Fibroblast of lung (primary cell): ENCODE measurements at regions not wholly inside any gene's neighbourhood (a gene's known extent, or its start where the extent isn't known, plus 50 kb on each side); places are given as distances from the start of the nearest gene placed in this dataset.

Source experiments
- DNase-seq, 2 donors: peaks; one replicate each; pipeline versions ENCODE4 v3.0.0 to v3.0.0-alpha.2; 2010; ENCODE audit warnings: low read depth in 2 of 2
- H2AFZ ChIP-seq: 2 replicates; pipeline ENCODE4 v1.5.1; 2012; ENCODE audit warnings: low read length, control low read depth, inconsistent platforms
- H3K27ac ChIP-seq: 2 replicates; pipeline ENCODE4 v1.5.1; 2011; ENCODE audit warnings: low read length, control low read depth; ENCODE audit not compliant: insufficient read depth
- H3K27me3 ChIP-seq: 2 replicates; pipeline ENCODE4 v1.5.1; 2011; ENCODE audit warnings: mild to moderate bottlenecking, low read length; ENCODE audit not compliant: control insufficient read depth, insufficient read depth
- H3K36me3 ChIP-seq: 2 replicates; pipeline ENCODE4 v1.5.1; 2011; ENCODE audit warnings: low read length; ENCODE audit not compliant: control insufficient read depth, insufficient read depth
- H3K4me1 ChIP-seq: 2 replicates; pipeline ENCODE4 v1.5.1; 2011; ENCODE audit warnings: low read length; ENCODE audit not compliant: control insufficient read depth, insufficient read depth; ENCODE audit errors: extremely low read depth
- H3K4me2 ChIP-seq: 2 replicates; pipeline ENCODE4 v1.5.1; 2011; ENCODE audit warnings: low read length, control low read depth; ENCODE audit not compliant: insufficient read depth; ENCODE audit errors: extremely low read depth
- H3K4me3 ChIP-seq, 4 experiments: fragments of 200-600 bp in 1 of 4; sonication (generic) in 1 of 4; replicated peaks in 1 of 4; 2 replicates each; pipeline ENCODE4 v1.5.1; 2011 to 2016; ENCODE audit warnings: low read length in 4 of 4, low read depth in 3 of 4, mild to moderate bottlenecking in 3 of 4, control low read depth in 2 of 4, inconsistent platforms in 1 of 4, mixed read lengths in 1 of 4; ENCODE audit not compliant: insufficient read depth in 1 of 4; ENCODE audit errors: control extremely low read depth in 1 of 4
- H3K79me2 ChIP-seq: 2 replicates; pipeline ENCODE4 v1.5.1; 2012; ENCODE audit warnings: mild to moderate bottlenecking, low read length, inconsistent platforms; ENCODE audit not compliant: control insufficient read depth, insufficient read depth
- H3K9ac ChIP-seq: 2 replicates; pipeline ENCODE4 v1.5.1; 2011; ENCODE audit warnings: mild to moderate bottlenecking, low read length, control low read depth; ENCODE audit not compliant: insufficient read depth
- H3K9me3 ChIP-seq: 2 replicates; pipeline ENCODE4 v1.5.1; 2012; ENCODE audit warnings: low read depth, low read length; ENCODE audit not compliant: control insufficient read depth, insufficient read depth
- H4K20me1 ChIP-seq: 2 replicates; pipeline ENCODE4 v1.5.1; 2011; ENCODE audit warnings: low read length; ENCODE audit not compliant: control insufficient read depth, insufficient read depth; ENCODE audit errors: extremely low read depth
- EZH2 ChIP-seq: IDR thresholded peaks from 2 replicates; pipeline ENCODE4 v1.5.1; 2012; ENCODE audit warnings: low read length, control low read depth, mild to moderate bottlenecking; ENCODE audit errors: missing control alignments
- TF ChIP-seq, protein P1 (sequence below), 2 donors: IDR thresholded peaks in 1 of 2; conservative IDR thresholded peaks in 1 of 2; 1 replicate in 1 of 2; 2 replicates in 1 of 2; pipeline ENCODE4 v1.5.1; 2011 to 2012; ENCODE audit warnings: low read length in 2 of 2, control low read depth in 1 of 2, inconsistent platforms in 1 of 2, low read depth in 1 of 2, mild to moderate bottlenecking in 1 of 2

DNA sequence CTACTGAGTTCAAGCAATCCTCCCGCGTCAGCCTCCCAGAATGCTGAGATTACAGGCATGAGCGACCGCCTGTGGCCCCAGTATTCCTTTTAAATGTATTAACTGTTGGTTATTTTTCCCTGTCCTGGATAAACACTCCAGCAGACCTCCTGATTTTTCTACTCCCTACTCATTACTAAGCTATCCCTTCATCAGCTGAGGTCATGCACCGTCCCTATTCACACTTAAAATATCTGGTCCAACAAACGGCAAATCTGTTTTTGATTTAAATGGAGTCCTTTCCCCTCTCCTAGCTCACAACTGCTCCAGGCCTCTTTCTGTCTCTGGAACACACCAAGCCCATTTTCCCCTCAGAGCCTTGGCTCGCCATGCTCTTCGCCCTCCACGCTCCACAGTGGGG is 1003.3 kb upstream of the TMEM132C start:
- TF ChIP-seq, protein P1, sequence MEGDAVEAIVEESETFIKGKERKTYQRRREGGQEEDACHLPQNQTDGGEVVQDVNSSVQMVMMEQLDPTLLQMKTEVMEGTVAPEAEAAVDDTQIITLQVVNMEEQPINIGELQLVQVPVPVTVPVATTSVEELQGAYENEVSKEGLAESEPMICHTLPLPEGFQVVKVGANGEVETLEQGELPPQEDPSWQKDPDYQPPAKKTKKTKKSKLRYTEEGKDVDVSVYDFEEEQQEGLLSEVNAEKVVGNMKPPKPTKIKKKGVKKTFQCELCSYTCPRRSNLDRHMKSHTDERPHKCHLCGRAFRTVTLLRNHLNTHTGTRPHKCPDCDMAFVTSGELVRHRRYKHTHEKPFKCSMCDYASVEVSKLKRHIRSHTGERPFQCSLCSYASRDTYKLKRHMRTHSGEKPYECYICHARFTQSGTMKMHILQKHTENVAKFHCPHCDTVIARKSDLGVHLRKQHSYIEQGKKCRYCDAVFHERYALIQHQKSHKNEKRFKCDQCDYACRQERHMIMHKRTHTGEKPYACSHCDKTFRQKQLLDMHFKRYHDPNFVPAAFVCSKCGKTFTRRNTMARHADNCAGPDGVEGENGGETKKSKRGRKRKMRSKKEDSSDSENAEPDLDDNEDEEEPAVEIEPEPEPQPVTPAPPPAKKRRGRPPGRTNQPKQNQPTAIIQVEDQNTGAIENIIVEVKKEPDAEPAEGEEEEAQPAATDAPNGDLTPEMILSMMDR (conservative IDR thresholded peaks at IDR 0.05 in 1 of 2, IDR thresholded peaks at IDR 0.05 in 1 of 2; ENCODE audit: low read depth in 1 of 2, low read length in 2 of 2): no peak
- TF ChIP-seq EZH2: no peak
- H2AFZ ChIP-seq: no peak overlapping the region
- H3K4me1 ChIP-seq: no peaks in the 10 kb centered on the region
- no peak overlapping the region for H3K9ac ChIP-seq
- H3K27ac ChIP-seq: no peak overlapping the region
- H3K4me2 ChIP-seq: no peak overlapping the region
- no peaks in the 10 kb centered on the region for H3K27me3 ChIP-seq
- H4K20me1 ChIP-seq: no peaks in the 10 kb centered on the region
- no peaks in the 10 kb centered on the region for H3K36me3 ChIP-seq
- no peaks in the 10 kb centered on the region for H3K79me2 ChIP-seq
- no peak overlapping the region for H3K4me3 ChIP-seq
- peak in 1 of 2 donors; percentile 29 for DNase-seq
- H3K9me3 ChIP-seq: no peaks in the 10 kb centered on the region

DNA sequence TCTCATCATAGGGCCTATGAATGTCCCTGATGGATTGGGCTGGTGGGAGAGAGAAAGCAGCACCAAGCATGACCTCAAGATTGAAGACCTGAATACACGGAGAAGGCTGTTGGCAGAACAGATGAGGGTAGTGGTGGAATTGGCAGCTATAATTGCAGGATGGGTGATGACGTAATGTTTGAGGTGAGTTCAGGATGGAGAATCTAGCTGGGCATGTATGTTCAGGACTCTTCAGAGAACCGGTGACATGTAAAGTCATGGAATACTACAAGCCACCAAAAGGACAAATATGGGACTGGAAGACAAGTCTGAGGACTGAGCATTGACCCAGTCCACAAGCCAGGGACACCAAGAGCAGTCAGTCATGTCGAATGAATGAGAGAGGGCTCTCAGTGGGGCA is 999.8 kb upstream of the TMEM132C start:
- Histone ChIP-seq H3K27me3 (no peaks in the 10 kb centered on the region), H3K79me2 (no peaks in the 10 kb centered on the region), H3K27ac (no peak overlapping the region), H3K4me1 (no peaks in the 10 kb centered on the region), H3K36me3 (no peaks in the 10 kb centered on the region), H4K20me1 (no peaks in the 10 kb centered on the region), H3K4me2 (no peak overlapping the region), H2AFZ (no peak overlapping the region), H3K9ac (no peak overlapping the region), H3K4me3 (no peak overlapping the region), H3K9me3 (no peaks in the 10 kb centered on the region)
- no peak for TF ChIP-seq EZH2
- TF ChIP-seq, protein P1 (conservative IDR thresholded peaks at IDR 0.05 in 1 of 2, IDR thresholded peaks at IDR 0.05 in 1 of 2; ENCODE audit: low read depth in 1 of 2, low read length in 2 of 2): no peak
- no peak for DNase-seq

DNA sequence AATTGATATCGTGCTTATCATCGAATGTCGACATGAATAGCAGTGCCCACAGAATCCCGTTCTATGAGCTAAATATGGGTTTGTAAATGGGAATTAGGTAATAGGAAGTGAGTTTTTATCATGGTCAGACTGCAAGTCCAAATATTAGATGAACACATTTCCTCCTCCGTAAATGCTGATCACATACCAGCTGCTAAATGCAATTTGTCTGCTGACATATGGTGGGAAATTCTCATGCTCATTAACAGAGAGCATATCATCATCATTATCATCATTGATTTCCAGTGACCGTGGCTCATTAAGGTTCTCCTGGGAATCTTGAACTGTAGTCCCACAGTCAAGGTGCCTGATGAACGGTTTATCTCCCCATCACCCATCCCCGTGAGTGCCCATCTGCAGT is 998.8 kb upstream of the TMEM132C start:
- H3K9ac ChIP-seq: no peak overlapping the region
- H3K27me3 ChIP-seq: no peaks in the 10 kb centered on the region
- no peaks in the 10 kb centered on the region for H3K79me2 ChIP-seq
- peak in 1 of 2 donors; percentile 17 for DNase-seq
- H3K36me3 ChIP-seq: no peaks in the 10 kb centered on the region
- no peaks in the 10 kb centered on the region for H3K9me3 ChIP-seq
- TF ChIP-seq, protein P1 (conservative IDR thresholded peaks at IDR 0.05 in 1 of 2, IDR thresholded peaks at IDR 0.05 in 1 of 2; ENCODE audit: low read depth in 1 of 2, low read length in 2 of 2): no peak
- TF ChIP-seq EZH2: no peak
- H2AFZ ChIP-seq: no peak overlapping the region
- H3K4me1 ChIP-seq: no peaks in the 10 kb centered on the region
- no peak overlapping the region for H3K4me3 ChIP-seq
- H3K4me2 ChIP-seq: no peak overlapping the region
- H3K27ac ChIP-seq: no peak overlapping the region
- H4K20me1 ChIP-seq: no peaks in the 10 kb centered on the region
